Gastroesophageal sphincter (tissue), 4 donors: ENCODE measurements at regions not wholly inside any gene's neighbourhood (a gene's known extent, or its start where the extent isn't known, plus 50 kb on each side); places are given as distances from the start of the nearest gene placed in this dataset.

Experiments
- ATAC-seq: fragments of 150-250 bp; one replicate; pipeline ENCODE4 v1.9.1; 2016; ENCODE audit warnings: mild to moderate bottlenecking, moderate library complexity
- H3K27ac ChIP-seq, 4 donors: fragments of 200-600 bp; sonication (generic) in 3 of 4; 1 replicate in 3 of 4; 2 replicates in 1 of 4; pipeline ENCODE4 v1.5.1; 2016 to 2019
- H3K27me3 ChIP-seq: fragments of 200-600 bp; sonication (generic); one replicate; pipeline ENCODE4 v1.5.1; 2019
- H3K36me3 ChIP-seq, 2 donors: fragments of 200-600 bp; sonication (generic); one replicate each; pipeline ENCODE4 v1.5.1; 2019; ENCODE audit warnings: control low read depth in 1 of 2
- H3K4me1 ChIP-seq, 3 donors: fragments of 200-600 bp; sonication (generic); 1 replicate in 2 of 3; 2 replicates in 1 of 3; pipeline ENCODE4 v1.5.1; 2016 to 2019; ENCODE audit warnings: control low read depth in 2 of 3
- H3K4me3 ChIP-seq, 2 donors: fragments of 200-600 bp; sonication (generic); one replicate each; pipeline ENCODE4 v1.5.1; 2019; ENCODE audit warnings: mild to moderate bottlenecking in 1 of 2, moderate library complexity in 1 of 2
- H3K9me3 ChIP-seq, 3 donors: fragments of 200-600 bp; sonication (generic); one replicate each; pipeline ENCODE4 v1.5.1; 2017 to 2019; ENCODE audit warnings: control low read depth in 2 of 3
- CTCF ChIP-seq, 4 experiments: fragments of 200-600 bp in 2 of 4; fragments of 450-650 bp in 2 of 4; sonication (generic) in 1 of 4; IDR thresholded peaks; one replicate each; pipeline ENCODE4 v1.5.1; 2017 to 2019; ENCODE audit warnings: antibody characterized with exemption in 4 of 4, mild to moderate bottlenecking in 2 of 4, moderate library complexity in 2 of 4
- EP300 ChIP-seq: sonication (generic); formaldehyde crosslinking; IDR thresholded peaks from one replicate; pipeline ENCODE4 v1.6.1; 2017; ENCODE audit warnings: antibody characterized with exemption, mild to moderate bottlenecking
- POLR2A ChIP-seq, 2 donors: fragments of 450-650 bp; IDR thresholded peaks; one replicate each; pipeline ENCODE4 v1.6.1; 2017; ENCODE audit warnings: antibody characterized with exemption in 2 of 2, mild to moderate bottlenecking in 2 of 2, moderate library complexity in 1 of 2
- POLR2AphosphoS5 ChIP-seq: sonication (generic); formaldehyde crosslinking; IDR thresholded peaks from one replicate; pipeline ENCODE4 v1.6.1; 2017; ENCODE audit warnings: antibody characterized with exemption
- WGBS, 2 donors: methylation state at CpG; one replicate each; pipeline ENCODE4 v1.1.5; 2018; ENCODE audit warnings: low coverage in 1 of 2; 5-methylcytosine and 5-hydroxymethylcytosine counted together

GRCh38 chr17:72183194-72183685 lies 62.4 kb downstream of the SOX9 start:
- no peak overlapping the region for H3K27ac ChIP-seq
- peaks cover 0 to 5% (median 0%) of the 10 kb centered on the region in 3 donors for H3K4me1 ChIP-seq
- ATAC-seq = no peak
- H3K4me3 ChIP-seq = no peak overlapping the region
- H3K9me3 ChIP-seq = no peaks in the 10 kb centered on the region
- H3K27me3 ChIP-seq = peaks cover 22% of the 10 kb centered on the region
- TF ChIP-seq CTCF (IDR thresholded peaks at IDR 0.05) = no peak
- WGBS, 2 donors = 89 to 92% methylated on average over 2 to 3 of the region's 4 CpGs
- H3K36me3 ChIP-seq = no peaks in the 10 kb centered on the region

DNA sequence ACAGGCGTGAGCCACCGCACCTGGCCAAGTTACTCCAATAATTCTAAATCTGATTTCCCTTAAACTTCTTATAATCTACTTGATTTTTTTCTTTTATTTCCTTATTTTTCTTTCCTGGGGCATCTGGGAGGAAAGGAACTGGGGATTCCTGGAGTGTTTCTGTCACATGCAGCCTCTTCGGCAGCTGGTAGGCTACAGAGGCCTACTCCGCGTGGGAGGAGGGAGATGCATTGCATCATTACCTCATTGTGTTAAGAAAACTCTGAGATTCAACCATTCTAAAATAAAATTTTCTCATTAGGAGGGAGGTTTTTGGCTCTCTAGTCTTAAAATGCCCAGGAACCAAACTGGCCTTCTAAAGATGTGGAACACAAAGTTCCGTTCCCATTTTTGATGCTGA lies 64.0 kb downstream of the SOX9 start:
- peaks cover 0 to 5% (median 0%) of the 10 kb centered on the region in 3 donors for H3K4me1 ChIP-seq
- no peaks in the 10 kb centered on the region for H3K9me3 ChIP-seq
- H3K36me3 ChIP-seq = no peaks in the 10 kb centered on the region
- no peak for ATAC-seq
- peaks cover 22% of the 10 kb centered on the region for H3K27me3 ChIP-seq
- 74 to 100% methylated on average over 1 to 6 of the region's 6 CpGs for WGBS, 2 donors
- TF ChIP-seq POLR2AphosphoS5 = no peak
- no peak for TF ChIP-seq CTCF (IDR thresholded peaks at IDR 0.05)
- no peak for TF ChIP-seq POLR2A (IDR thresholded peaks at IDR 0.05)
- TF ChIP-seq EP300 = no peak
- H3K4me3 ChIP-seq = no peak overlapping the region
- no peak overlapping the region for H3K27ac ChIP-seq

GRCh38 chr17:72185564-72185963 lies 64.7 kb downstream of the SOX9 start:
- Histone ChIP-seq H3K4me3 (no peak overlapping the region), H3K36me3 (no peaks in the 10 kb centered on the region), H3K27me3 (peaks cover 20% of the 10 kb centered on the region), H3K27ac (no peak overlapping the region), H3K4me1 (peaks cover 0 to 5% (median 0%) of the 10 kb centered on the region in 3 donors), H3K9me3 (no peaks in the 10 kb centered on the region)
- peak; percentile 65 for ATAC-seq
- WGBS, 2 donors = 16% methylated on average over 6 of the region's 8 CpGs; no CpG with 5 or more reads in 1 of the 2 donors
- TF ChIP-seq POLR2AphosphoS5 (no peak), POLR2A (IDR thresholded peaks at IDR 0.05) (no peak), CTCF (IDR thresholded peaks at IDR 0.05) (no peak), EP300 (no peak)

GRCh38 chr17:72187556-72187955 lies 66.7 kb downstream of the SOX9 start:
- Histone ChIP-seq H3K4me1 (peaks cover 0 to 5% (median 0%) of the 10 kb centered on the region in 3 donors), H3K9me3 (no peaks in the 10 kb centered on the region), H3K4me3 (no peak overlapping the region), H3K36me3 (no peaks in the 10 kb centered on the region), H3K27ac (no peak overlapping the region), H3K27me3 (peaks cover 6% of the 10 kb centered on the region)
- 71 to 79% methylated on average over 2 to 4 of the region's 8 CpGs for WGBS, 2 donors
- no peak for TF ChIP-seq EP300
- TF ChIP-seq POLR2A (IDR thresholded peaks at IDR 0.05) = no peak
- no peak for TF ChIP-seq POLR2AphosphoS5
- TF ChIP-seq CTCF (IDR thresholded peaks at IDR 0.05) = no peak
- ATAC-seq = peak; percentile 41

- Histone ChIP-seq H3K4me3 (no peak overlapping the region), H3K4me1 (peaks cover 0 to 5% (median 0%) of the 10 kb centered on the region in 3 donors), H3K27me3 (peaks cover 6% of the 10 kb centered on the region), H3K27ac (no peak overlapping the region), H3K9me3 (no peaks in the 10 kb centered on the region), H3K36me3 (no peaks in the 10 kb centered on the region)
- TF ChIP-seq EP300 (no peak), POLR2AphosphoS5 (no peak), POLR2A (IDR thresholded peaks at IDR 0.05) (no peak), CTCF (IDR thresholded peaks at IDR 0.05) (no peak)
- ATAC-seq = no peak
- 87 to 100% methylated on average over 2 of the region's 2 CpGs for WGBS, 2 donors
Measured at GRCh38 chr17:72188801-72189200, 68.0 kb downstream of the SOX9 start.
